ENCODE measurements at regions not wholly inside any gene's neighbourhood (a gene's known extent, or its start where the extent isn't known, plus 50 kb on each side); places are given as distances from the start of the nearest gene placed in this dataset.

DNA sequence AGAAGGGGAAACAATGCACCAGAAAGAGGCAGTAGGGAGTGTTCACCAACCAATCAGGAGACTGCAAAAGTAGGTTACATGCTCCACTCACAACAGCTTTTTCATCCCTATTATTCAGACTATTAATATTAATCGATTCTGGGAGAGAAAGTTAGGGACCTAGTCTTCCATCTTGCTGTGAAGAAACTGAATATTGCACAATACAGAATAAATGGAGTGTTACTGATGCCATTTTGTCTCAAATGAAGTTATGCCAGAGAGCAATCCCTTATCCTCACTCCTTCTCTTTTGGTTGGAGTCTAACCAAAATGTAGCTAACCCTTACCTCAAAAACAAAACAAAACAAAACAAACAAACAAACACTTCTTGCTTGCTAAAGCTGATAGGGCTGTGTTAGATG lies 1120.9 kb upstream of the GYPC start:
- no peak for DNase-seq

DNA sequence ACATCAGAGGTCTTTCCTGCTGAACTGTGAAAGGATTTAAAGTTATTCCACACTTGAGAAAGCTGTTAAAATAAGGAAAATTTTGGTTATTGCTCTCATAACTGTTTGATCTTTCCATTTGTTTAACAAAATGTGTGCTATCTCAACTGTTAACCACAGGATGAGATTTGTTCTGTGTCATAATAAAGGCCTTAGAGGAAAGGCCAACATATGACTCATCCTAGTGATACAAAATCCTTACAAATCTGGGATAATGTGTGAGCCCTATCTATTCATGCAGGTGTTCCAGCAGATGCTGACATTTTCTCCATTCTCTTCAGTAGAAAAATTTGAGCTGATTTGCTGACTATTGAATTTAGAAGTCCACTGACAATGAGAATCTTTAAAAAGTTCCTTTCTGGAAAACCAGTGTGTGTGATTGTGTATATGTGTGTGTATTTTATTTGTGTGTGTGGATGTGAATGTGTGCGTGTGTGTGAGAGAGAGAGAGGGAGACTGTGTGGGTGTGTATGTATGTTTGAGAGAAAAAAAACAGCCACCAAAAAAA lies 1111.9 kb upstream of the GYPC start:
- DNase-seq, result no peak

DNA sequence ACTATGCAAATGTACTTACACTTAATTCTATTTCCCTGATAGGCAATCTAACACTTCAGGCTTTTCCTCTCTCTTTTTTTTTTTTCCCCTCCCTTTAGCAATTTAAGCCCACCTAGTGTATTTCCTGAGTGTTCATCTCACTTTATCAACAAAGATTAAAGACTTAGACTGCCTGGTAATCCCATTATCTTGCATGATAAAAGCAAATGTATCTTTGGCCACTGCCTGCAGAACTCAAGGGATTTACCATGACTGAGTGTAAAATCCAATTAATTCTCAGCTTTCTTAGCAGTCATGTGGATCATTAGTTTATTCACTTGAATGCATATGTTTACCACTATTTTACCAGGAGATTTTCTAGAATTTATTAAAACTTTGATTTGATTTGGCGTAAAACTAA lies 1102.2 kb upstream of the GYPC start:
- no peak for DNase-seq

DNA sequence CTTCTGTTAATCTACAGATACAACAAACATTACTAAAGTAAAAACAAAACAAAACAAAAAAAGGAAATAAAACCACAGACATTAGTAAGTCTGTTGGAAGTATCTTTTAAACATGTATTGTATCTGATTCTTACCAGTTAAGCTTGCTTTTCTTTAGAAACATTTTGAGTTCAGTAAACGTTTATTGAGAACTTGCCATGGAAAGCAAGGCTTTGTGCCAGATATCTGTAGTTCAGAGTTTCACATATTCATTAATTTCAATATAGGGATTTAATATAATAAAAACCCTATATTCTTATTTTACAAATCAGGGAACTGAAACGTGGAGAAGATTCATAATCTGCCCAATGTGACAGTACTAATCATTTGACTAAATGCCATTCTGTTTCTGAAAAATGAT lies 1101.0 kb upstream of the GYPC start:
- DNase-seq, result no peak

DNA sequence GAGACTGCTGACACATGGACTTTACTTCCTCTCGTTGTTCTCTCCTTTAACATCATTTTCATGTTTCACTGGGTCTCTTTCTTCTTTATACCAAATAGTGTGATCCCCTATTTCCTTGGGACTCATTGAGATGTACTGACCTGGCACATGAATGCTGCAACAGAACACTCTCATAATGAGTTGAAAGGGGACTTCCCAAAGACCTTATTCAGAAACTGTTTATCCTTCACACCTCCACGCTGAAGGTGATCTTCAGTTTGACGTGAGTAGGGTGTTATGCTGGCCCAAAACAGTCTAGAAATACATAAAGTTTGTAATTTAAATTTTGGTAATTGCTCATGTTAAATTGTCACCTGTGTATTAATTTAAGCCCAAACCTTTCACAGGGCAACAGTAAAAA lies 1096.8 kb upstream of the GYPC start:
- DNase-seq, result no peak

DNA sequence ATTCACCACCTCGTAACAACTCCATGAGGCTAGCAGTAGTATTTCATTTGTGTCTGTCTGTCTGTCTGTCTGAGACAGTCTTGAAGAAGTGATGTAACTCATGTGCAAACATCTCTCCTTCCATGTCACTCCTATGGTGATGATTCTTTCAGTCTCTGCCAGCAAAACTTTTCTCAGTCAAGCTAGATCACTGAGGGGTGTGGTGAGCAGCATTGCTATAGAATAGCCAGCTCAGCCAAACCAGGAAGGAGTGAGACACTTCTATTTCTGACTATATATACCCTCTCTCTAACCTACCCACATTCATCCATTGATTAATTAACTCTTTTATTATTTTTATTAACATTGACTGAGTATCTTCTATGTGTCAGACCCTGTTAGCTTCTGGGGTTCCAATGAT lies 1095.1 kb upstream of the GYPC start:
- DNase-seq, result no peak

DNA sequence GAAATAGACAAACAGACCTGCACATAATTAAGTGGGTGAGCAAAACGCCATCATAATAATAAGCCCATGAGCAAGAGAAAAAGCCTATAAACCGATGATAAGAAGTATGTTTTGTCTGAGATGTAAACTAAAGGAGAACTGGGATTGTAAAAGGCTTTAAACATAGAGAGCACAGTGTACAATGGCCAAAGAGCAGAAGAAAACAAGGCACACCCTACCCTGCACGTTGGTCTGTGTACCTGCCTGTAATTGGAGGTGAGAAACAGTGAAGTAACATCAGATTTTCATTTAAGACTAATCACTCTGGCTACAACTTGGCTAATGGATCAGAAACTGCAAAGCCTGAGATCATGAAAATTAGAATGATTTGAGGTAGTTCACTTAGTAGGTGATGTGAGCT lies 1094.7 kb upstream of the GYPC start:
- no peak for DNase-seq

DNA sequence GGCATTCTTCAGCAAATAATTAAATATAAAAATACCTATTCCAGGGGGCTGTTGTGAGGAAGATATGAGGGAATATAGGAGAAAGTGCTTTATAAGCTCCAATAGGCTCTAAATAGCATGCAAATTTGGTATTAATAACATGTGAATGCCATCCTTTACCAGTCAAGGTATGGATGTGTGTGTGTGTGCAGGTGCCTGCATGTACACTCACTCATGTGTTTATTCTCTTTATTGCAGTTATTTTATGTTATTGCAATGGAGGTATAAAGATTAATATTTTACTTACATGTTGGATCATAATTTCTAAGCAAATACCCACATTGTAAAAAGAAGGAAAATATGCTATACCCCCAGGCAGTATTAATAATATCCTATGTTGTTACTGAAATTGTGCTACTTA lies 1093.0 kb upstream of the GYPC start:
- no peak for DNase-seq

DNA sequence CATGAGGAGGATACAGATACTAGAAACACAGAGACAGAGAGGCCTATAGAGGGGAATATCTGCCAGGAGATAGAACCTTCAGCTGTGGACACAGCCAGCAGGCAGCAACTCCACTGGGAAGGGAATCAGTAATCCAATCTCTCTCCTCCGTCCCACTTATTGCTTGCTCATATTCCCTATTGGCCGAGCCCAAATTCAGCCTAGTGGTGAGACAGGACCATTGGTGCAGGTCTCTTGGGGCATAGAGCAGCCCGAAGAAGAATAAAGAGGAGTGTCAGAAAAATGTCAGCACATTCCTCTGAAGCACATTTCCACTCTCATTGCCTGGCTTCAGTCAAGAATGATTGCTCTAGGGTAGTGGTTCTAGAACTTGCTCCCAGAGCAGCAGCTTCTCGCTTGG lies 1091.5 kb upstream of the GYPC start:
- no peak for DNase-seq

DNA sequence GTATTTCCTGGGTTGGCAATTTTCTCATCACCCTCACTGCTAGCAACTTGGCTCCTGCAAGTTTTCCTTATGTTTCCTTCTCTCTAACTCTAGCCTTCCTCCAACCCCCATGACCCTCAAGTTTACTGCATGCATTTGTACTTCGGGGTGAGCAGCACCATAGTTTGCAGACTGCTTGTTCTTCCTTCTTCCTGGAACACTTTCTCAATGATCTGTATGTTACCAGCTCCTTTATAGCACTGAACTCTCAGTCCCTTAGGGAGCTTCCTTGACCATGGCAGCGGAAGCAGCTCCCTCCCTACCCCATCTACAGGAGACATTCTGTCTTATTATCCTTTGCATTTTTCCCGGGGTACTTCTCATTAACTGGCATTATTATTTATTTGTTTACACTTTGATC lies 1089.5 kb upstream of the GYPC start:
- DNase-seq, result no peak

DNA sequence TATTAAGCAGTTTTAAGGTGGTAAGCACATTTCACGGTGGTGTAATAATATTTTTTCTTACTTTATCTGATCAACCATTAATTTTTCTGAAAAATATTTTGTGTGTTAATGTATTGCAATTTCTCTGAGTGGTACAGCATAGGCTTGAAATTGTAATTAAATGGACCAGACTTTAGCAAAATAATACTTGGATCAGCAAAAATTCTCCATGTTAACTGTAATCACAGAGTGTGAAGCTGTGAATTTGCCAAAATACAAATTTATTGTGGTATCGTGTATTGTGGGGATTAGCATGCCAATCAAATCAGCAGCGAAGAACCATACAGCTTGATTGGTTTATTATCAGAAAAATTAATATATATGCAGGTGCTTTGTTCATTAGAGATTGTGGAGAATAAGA lies 1088.9 kb upstream of the GYPC start:
- no peak for DNase-seq

DNA sequence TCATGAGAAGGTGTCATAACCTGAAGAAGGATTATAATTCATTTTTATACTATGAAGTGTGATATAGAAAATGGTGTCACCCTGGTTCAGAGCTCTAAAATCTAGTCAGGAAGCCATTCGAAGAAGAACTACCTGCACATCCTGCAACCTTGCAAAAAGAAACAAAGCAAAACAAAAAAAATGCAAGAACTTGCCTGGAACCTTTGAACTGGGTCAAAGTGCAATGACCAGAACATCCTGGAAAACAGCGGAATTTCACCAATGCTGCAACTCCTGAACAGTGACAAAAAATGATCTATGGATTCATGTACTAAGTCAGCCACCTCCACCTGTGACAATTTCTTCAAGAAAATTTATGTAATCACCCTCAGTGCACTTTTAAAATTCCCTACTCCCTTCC lies 1083.3 kb upstream of the GYPC start:
- DNase-seq, result no peak

DNA sequence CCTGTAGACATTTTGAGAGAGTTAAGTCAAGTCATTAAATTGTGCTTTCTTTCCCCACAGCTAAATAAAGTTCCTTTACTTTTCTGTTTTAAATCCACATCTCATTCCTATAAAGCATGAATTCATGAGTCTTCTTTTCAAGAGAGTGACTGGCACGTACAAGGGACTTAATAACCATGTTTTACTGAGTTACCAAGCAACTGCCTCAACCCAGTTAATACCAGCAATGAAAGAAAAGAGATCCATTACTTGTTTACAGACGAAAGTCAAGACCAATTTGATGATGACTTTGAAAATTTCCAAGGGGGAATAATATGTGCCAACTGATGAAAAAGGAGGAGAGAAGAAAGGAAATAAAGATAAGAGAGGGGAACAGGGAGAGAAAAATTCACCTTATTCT lies 1082.5 kb upstream of the GYPC start:
- no peak for DNase-seq

DNA sequence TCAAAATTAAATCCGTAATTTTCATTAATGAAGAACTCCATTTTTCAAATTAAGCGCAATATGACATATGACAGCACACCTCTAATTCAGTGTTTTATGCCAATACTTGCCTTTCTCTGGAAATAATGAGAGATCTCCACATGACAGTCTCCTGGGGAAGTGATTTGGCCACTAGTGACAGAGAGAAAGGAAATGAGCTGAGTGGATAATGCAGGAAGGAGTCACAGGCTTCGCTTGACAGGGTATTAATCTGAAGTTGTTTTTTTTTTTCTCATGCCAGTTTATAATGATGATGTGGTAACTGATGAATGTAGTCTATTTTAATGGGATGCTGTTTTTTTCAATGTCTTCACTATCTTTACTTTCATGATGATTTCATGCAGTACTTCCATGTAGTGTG lies 1079.4 kb upstream of the GYPC start:
- no peak for DNase-seq

DNA sequence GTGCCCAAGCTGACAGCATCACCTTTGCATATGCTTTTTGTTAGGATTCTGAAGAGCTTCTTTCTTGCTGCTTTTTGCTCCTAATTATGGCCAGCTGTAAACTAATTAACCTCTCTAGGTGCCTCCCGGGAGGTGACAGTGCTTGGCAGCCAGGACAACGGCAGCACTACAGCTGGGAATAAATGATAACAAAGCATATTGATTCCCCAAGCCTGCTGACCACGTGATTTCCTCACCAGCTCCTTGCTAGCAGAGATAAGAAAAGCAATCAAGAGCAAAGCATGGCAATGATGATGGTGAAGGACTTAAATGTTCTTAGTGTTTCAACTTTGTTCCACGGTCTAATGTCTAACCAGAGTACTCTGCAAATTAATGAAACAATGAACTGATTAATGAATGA lies 1074.4 kb upstream of the GYPC start:
- DNase-seq, result peak; percentile 14

DNA sequence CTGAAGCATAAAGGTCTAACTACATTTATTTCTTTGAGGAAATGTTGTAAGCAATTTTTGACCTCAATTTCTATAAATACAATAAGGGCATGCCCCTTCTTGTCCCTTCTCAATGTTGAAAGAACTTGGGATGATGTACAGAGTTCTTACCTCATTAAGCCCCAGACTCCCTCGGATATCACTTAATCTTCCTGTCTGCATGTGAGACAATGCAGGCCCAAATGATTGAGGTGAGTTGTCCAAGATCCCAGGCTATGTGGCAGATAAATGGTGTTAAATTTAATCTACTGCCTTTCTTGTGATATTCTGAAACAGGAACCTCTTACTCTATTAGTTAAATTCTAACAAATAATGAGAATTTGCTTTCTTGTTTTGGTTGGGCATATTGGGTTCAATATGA lies 1073.4 kb upstream of the GYPC start:
- no peak for DNase-seq

DNA sequence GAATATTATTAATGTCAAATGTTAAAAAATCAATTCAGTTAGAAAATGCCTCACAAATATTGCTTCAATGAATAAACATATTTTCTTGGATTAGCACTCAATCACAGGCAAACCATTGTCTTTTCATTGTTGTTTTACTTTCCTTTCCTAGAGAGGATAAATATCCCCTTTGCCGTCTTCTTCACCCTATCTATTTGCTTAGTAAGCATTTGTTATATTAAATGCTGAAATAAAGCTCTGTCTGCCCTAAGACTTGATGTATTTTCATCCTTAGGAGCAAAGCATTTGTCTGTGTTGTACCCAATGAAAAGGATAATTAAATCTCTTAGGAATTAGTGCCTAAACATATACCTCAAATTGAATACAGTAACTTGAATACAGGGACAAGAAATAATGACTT lies 1071.2 kb upstream of the GYPC start:
- DNase-seq, result no peak

DNA sequence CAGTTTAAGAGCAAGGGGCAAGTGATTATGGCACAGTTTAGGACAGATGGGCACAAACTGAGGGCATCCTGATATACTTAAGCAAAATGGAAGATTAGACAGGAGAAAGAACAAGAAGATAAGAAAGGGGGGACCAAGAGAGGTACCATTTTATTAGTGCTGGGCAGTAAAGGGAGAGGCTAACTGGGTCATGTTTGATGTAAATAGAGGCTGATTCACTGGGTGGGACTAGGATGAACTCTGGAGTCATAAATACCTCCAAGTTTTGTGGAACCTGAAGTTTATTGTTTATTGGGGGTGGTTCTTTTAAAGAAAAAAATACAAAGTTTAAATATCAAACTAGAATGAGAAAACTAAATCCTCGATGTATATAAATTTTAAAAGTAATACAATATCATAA lies 1067.2 kb upstream of the GYPC start:
- DNase-seq, result no peak

DNA sequence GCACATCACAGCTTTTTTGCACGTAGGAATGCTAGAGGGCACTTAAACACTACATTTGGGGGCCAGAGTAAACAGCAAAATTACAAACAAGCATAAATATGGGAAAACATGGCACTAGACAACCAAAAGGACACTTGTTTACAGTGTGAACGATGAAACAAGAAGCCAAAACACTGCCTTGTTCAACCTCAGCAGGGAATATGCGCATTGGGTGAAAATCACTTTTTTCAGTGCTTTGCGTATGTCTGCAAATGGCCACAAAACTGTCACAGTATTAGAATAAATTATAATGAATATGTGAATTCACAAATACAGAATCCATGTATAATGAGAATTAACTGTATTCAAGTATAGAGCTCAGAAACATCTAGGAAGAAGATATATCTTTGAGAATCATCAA lies 1064.0 kb upstream of the GYPC start:
- no peak for DNase-seq

DNA sequence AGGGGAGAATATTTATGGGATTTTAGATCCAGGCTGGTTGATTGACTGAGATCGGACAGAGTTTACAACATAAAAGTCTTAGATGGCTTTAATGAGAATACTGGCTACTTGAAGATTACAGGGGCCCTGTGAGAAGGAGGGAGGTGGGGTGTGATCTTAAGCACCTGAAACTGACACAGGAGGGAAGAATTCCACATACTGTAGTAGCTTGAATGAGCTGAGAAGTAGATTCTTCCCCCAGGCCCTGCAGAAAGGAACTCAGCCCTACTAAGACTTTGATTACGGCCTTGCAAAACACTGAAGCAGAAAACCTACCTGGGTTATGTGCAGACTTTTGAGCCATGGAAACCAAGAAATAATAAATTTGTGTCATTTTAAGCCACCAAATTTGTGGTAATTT lies 1062.9 kb upstream of the GYPC start:
- no peak for DNase-seq

DNA sequence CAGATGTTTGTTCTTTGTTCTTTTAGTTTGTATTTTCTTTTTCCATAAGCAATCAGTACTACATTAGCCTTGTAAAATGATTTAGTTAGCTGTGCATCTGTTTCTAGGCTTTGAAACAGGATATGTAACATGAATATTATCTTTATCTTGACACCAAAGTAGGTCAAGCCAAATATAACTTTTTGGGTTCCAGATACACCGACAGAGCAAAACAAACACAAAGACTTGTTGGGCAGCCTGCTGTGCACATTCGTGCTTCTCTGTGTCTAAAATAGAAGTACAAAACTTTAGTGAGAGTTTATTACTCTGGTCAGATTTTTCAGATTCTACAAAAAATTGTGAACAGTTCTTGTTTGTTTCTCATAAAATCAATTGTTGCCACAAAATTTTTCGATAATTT lies 1059.3 kb upstream of the GYPC start:
- DNase-seq, result no peak

DNA sequence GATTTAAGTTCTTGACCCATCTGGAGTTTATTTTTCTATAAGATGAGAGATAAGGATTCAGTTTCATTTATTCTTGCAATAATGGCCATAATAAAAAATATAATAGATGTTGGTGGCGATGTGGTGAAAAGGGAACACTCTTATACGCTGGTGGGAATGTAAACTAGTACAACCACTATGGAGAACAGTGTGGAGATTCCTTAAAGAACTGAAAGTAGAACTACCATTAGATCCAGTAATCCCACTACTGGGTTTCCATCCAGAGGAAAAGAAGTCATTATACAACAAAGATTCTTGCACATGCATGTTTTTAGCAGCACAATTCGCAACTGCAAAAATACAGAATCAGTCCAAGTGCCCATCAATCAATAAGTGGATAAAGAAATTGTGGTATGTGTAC lies 1040.5 kb upstream of the GYPC start:
- DNase-seq, result no peak

DNA sequence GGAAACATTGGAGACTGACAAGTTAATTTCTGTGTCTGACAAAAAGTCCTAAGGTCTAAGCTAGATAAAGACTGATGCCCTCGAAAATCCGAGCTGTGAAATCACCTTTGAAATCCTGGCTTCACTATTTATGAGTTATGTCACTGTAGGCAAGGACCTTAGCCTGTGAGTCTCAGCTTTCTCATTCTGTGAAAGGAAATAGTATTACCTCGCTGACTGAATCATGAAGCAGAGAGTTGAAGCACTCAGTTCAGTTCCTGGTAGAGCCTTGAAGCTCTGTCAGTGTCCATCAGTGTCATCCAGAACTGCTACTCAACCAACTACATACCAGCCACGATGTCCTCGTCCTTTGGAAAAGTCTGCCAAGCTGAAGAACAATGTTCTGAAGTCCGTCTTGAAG lies 1025.6 kb upstream of the GYPC start:
- DNase-seq, result no peak

DNA sequence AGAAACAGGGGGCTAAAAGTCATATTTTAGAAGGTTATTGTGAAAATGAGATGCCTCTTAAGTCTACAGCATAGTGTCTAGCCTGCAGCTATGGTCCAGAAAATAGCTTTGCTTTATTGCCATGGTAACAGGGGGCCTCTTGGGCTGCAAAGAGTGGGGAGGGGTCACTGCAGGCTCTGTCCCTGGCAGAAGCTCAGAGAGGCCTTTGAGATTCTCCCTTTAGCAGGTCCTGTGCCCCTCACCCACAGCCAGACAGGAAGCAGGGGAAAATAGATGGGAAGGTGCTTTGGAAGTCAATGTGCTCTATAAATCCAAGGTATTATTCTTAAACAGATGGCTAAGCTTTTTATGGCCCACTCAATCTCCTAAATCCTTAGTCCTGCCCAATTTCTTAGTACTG lies 1021.3 kb upstream of the GYPC start:
- DNase-seq, result no peak

DNA sequence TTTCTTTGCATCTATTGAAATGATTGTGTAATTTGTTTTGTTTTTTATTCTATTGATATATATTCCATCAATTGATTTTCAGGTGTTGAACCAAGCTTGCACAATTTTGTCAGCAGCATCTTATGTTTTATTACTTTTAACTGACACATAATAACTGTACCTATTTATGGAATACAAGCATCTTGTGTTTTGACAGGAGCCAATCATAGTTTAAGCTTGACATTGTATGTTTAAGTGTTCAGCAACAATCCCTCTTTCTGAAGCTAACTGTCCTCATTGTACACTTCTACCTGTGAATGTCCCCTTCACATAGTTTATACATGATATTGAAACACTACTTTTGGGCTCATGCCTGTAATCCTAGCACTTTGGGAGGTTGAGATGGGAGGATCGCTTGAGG lies 1017.6 kb upstream of the GYPC start:
- no peak for DNase-seq

DNA sequence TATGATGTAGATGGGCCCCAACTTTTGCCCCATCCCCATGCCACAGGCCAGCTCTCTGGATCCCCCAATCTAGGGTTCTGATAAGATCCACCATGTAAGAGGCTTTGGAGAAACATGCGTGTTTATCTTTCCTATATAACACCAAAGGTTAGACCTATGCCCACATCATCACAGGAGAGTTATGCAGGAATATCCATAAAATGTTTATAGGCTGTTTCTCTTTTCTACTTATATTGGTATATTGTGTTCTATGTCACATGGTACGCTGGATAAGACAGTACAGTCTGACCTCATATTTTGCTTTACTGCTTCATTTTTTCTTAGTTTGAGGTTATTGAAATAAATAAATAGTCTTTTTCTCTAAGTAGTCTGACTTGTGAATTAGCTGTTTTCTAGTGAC lies 1013.9 kb upstream of the GYPC start:
- no peak for DNase-seq
